ENCODE measurements at regions not wholly inside any gene's neighbourhood (a gene's known extent, or its start where the extent isn't known, plus 50 kb on each side); places are given as distances from the start of the nearest gene placed in this dataset.

DNA sequence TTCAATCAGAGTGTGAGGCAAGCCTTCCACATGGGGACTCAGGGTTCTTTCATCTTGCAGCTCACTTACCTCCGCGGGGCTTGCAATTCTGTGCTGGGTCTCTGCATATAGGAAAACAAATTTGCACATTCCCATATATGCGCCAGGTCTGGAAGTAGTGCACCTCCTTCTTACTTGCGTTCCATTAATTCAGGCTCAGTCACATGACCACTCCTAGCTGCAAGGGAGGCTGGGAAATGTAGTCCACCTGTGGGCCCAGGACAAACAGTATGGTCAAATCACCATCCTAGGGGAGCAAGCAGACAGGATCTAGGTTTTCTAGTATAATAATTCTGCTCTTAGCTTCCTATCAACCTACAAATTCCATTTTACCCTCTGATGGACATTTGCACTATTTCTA lies 160.4 kb downstream of the AACS start:
- no peak for DNase-seq (ENCODE audit: low read depth, low spot score)

DNA sequence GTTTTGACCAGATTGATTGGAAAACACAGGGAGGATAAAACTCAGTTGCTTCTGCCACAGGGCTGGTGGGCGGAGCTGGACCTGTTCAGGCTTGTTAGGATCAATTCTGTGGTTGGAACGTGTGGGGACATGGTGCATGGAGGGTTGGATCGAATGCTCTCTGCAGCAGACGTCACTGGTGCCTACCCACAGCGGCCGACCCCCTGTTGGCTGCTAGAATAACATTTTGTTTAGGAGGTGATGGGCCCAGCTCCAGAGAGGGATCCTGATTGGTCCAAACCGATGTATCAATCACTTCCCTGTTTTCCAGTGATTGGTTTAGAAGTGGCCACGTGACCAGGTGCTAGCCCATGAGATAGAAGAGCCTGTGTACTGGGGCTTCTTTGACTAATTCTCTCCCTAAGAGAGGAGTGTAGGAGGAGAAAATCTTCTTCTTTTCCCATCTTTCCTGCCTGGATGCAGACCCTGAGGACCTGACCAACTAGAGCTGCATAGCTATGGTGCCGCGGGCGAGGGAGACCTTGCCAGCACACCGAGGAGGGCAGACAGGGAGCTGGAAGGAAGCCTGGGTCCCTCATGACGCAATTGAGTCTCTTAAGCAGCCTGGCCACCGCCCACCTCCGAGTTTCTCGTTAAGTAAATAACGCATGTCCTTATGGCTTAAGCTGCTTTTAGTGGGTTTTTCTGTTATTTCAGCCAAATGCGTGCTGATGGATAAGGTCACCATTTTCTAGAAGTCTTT lies 163.5 kb downstream of the AACS start:
- no peak for DNase-seq (ENCODE audit: low read depth, low spot score)

DNA sequence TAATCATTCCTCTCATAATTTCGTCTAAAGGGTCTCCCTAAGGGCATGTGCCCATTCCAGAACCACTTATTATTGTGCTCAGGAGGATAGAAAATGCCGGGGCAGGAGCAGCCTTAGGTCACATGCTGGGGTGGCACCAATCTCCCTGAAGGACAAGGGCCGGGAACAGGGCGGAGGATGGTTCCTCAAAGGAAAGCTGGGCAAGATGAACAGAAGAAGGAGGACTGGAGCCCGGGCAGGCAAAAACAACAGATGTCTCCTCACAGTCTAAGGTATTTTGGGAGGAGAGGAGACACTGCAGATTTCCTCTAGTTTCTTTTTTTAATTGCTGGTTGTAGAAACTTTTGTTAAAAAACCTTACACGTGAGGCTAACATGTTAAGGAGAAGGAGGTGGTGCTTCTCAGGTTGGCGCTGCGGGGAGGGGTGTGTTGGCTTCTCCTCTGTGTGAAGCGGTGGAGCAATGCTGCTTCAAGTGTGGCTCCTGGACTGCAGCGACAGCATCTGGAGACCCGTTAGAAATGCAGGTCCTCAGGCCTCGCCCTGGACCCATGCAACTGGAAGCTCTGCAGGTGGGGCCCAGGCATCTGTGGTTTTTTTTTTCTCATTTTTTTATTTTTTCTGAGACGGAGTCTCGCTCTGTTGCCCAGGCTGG lies 164.8 kb downstream of the AACS start:
- no peak for DNase-seq (ENCODE audit: low read depth, low spot score)

DNA sequence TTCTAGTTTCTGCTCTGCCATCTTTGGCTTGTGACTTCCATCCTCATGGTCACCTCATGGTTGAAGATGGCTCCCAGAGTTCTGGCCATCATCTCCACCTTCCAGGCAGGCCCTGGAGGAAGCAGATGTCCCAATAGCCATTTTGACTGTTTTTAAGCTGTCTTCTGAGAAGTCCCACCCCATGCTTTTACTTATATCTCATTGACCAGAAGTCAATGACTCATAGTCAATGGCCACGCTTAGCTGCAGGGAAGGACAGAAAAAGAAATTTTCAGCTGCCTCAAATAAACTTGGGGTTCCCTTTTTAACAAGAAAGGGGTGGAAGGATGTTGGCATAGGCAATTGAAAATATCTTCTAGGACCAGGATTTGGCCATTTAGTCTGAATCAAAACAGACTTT lies 168.1 kb downstream of the AACS start:
- no peak for DNase-seq (ENCODE audit: low read depth, low spot score)

DNA sequence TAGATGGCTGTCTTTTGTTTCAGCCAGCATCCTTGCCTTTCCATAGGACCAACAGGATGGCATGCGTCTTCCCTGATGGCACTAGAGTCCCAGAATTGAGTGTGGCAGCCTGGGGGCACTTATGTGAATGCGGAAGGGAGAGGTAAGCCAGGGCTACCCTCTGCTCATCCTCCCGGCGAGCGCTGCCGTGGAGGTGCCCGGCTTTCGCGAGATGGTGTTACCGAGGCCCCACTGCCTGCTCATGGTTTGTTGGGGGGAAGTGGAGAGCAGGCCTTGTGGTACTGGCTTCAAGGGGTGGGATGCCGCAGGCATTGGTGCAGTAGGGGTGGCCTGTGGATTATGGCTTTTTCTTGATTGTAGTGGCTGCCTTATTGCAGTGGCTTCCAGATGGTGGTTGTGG lies 174.3 kb downstream of the AACS start:
- no peak for DNase-seq (ENCODE audit: low read depth, low spot score)

DNA sequence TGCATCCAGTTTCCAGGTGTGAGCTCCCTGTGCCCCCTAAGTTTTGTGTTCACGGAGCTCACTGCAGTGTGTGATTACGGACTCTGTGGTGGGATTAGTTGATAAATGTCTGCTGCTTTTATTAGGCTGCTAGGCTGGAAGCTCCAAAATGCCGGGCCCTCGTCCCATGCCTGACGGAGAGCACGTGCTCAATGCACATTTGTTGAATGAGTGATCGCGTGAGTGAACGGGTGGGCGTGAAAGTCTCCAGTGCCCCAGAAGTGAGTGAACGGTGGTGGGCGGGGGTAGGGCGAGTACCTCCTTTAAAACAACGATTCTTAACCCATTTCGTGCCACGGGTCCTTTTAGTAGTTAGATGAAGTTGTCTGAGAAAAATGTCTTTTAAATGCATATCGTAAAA lies 175.5 kb downstream of the AACS start:
- no peak for DNase-seq (ENCODE audit: low read depth, low spot score)

DNA sequence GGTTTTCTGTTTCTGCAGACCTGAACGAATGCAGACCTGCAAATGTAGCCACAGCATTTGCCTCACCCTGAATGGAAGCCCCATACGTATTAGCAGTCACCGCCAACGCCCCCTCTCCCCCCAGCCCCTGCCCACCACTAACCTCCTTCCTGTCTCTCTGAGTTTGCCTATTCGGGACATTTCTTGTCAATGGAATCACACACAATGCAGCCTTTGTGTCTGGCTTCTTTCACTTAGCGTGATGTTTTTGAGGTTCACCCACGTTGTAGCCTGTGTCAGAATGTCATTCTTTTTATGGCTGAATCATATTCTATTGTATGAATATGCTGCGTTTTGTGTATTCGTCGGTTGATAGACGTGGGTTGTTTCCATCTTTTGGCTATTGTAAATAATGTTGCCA lies 178.6 kb downstream of the AACS start:
- DNase-seq (ENCODE audit: low read depth, low spot score): no peak

DNA sequence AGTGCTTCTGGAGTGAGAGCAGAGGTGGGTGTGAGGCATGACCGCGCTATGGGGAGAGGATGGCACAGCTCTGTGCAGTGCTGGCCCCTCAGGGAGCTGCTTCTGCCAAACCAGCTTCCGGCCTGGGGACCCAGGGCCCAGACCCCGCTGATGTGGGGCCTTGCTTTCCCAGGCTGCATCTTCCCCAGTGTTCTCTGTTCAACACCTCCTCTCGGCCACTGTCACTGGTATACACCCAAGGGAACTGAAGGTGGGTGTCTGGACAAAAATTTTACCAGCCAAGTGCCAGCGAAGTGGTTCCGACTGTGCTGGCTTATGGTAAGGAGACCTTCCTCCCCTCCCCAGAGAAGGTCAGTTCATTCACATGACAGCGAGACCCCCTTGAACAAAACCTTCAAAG lies 179.1 kb downstream of the AACS start:
- DNase-seq (ENCODE audit: low read depth, low spot score): no peak

DNA sequence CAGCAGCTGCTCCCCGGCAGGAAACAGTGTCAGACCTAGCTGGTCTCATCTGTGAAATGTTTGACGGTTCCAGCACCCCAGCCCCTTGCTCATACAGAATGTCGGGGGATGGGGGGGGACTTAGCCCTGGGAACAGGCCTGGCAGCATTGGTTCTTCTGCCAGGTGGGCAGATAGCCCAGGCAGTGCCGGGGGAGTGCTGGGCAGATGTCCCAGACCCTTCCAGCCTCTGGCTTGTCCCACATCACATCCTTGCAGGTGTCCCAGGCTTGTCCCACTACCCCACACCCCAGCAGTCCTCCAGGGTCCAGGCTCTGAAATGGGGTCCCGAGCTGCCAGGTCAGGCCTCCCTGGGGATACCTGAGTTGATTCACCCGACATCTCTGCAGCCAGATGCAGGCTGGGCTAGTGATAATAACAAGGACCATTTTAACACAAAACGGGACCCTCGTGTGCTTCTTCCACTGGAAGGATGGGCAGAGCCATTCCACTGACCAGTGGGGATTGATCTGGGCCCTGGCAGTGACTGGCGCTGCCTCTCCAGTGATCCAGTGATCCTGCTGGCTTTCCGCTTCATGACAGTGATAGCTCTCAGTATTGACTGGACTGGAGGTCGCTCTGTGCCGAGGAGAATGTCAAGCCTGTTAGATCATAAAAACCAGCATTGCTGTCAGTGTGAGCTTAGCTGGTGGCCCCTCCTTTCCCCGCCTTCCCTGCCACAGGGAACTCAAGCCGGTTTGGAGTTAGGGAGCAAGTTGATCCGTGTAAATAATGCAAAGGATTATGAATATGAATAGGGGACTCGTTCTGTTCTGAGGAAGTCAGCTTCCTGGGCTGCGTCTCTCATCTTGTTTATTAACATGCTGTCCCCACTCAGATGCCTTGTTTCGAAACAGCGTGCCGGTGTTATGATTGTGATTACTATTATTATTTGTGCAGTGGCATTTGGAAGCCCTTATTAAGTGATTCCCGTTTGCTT lies 180.6 kb downstream of the AACS start:
- DNase-seq (ENCODE audit: low read depth, low spot score): peak; percentile 16

DNA sequence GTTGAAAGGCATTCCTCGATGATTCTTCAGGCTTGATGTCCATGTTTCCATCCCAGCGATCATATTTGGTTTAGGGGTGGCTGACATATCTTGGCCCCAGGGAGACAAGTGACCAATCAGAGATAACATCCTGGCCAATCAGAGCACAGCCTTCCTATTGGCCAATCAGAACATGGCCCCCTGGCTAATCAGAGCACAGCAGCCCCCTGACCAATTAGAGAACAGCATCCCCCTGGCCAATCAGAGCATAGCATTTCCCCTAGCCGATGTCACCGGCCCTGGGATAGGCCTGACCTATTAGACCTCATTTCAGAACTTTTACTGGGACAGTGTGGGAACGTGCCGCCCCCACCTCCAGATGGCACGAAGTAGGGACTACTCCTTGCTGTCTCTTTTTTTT lies 182.2 kb downstream of the AACS start:
- DNase-seq (ENCODE audit: low read depth, low spot score): no peak

DNA sequence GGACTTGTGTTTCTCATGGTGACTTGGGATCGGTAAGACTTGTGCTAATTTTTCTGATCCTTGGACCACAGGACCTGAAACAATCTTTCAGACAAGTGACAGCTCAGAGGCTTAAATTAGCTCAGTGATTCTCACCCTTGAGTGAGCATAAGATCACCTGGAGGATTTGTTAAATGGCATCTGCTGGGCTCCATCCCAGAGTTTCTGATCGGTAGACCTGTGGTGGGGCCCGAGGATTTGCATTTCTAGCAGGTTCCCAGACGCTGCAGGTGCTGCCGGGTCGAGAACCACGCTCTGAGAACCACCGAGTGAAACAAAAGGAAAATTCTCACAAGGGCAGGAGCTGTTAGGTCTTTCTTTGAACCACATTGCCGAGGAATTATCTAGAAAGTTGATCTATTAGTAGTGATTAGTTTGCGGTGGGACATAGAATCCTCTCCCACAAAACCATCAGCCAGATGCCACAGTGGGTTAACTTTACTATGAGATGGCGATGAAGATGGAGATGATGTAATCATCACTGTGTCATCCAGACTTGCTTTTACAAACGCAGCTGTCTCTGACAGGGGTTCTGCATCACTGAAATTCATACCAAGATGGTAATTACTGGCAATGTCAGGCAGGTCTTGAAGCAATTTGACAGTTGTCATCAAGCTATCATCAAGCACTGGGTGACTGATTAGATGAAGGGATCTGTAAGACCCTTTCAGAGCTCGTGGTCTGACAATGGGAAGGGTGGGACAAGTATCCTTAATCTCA lies 184.0 kb downstream of the AACS start:
- DNase-seq (ENCODE audit: low read depth, low spot score): no peak

DNA sequence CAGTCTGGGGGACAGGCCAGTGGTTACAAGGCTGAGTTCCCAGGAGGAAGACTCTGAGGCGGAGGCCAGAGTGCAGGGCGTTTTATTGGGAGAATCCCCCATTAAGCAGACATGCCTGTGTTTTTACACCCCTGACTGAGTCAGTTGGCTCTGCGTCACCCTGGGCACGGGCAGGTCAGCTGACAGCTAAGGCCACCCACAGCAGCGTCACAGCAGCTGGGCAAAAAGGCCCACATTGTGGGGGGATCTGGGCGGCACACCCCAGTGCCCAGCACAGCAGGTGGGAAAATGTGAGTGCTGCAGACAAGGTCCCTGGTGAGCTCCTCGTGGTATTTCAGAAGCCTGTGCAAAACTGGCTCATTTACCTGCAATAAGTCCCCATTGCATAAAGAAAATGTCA lies 184.7 kb downstream of the AACS start:
- DNase-seq (ENCODE audit: low read depth, low spot score): no peak

DNA sequence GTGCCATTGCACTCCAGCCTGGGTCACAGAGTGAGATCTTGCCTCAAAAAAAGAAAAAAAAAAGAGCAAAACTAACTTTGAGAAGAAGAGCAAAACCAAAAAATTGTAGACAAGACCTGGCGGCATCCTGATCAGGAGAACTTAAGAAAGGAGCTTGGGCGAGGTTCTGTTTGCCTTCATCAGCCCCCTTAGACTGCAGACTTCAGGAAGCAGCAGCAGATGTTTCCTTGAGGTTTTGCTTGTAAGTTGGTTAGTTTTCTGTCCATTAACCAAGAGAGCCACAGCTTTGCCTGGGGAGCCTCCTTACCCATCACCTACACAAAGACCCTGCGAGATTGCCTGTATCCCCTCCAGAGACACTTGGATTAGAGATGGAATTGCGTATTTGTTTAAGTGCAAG lies 189.0 kb downstream of the AACS start:
- DNase-seq (ENCODE audit: low read depth, low spot score): no peak

DNA sequence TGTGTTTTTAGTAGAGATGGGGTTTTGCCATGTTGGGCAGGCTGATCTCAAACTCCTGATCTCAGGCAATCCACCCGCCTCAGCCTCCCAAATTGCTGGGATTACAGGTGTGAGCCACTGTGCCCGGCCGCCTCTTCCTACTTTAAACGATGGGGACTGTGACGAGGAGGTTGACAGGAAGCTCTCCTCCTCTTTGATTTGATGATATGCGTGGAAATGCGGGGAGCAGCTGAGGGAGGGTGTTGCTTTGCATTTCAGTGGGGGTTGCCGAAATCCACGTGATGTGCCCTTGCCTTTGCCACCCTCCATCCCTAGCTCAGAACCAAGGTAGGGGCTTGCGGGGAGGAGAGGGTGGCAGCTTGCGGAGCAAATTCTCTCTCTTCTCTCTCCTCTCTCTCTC lies 189.6 kb downstream of the AACS start:
- DNase-seq (ENCODE audit: low read depth, low spot score): no peak

DNA sequence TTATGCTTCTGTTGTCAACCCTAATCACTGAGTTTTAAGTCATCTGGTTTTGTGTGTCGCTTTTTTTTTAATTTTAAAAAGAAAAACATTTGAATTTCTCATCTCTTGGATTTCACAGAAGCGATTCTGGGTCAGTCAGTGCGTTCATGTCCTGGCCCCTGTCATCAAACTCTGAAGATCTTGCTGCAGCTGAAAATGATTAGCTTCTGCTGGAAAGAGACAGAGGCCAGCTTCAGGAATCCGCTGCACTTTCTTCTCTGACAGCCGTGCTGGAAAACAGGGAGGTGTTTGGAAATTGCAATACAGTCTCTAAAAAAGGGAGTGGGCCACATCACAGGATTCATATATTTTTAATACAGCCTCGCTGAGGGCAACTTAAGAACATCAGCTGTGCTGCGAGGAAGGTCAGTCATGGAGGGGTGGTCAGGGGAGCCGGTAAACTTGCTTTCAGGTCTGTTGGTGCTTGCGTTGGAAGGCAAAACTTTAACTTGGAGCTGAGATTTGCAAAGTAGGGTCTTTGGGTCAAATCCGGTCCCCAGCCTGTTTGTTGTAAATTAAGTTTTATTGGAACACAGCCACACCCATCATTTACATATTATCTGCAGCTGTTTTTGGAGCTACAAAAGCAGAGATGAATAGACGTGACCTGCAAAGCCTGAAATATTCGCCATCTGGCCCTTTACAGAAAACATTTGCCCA lies 190.8 kb downstream of the AACS start:
- no peak for DNase-seq (ENCODE audit: low read depth, low spot score)

DNA sequence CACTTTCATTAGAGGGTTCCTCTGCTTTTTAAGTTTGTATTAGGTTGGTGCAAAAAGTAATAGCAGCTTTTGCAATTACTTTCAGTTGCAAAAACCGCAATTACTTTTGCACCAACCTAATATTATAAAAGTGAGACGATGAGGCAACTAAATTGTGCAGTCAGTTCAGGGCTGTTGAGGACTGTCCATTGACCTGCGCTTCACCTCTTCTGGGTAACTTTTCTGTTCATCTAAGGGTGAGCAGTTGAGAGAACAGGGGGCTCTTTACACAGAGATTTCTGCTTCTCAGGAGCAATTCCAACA lies 191.3 kb downstream of the AACS start:
- DNase-seq (ENCODE audit: low read depth, low spot score): no peak

DNA sequence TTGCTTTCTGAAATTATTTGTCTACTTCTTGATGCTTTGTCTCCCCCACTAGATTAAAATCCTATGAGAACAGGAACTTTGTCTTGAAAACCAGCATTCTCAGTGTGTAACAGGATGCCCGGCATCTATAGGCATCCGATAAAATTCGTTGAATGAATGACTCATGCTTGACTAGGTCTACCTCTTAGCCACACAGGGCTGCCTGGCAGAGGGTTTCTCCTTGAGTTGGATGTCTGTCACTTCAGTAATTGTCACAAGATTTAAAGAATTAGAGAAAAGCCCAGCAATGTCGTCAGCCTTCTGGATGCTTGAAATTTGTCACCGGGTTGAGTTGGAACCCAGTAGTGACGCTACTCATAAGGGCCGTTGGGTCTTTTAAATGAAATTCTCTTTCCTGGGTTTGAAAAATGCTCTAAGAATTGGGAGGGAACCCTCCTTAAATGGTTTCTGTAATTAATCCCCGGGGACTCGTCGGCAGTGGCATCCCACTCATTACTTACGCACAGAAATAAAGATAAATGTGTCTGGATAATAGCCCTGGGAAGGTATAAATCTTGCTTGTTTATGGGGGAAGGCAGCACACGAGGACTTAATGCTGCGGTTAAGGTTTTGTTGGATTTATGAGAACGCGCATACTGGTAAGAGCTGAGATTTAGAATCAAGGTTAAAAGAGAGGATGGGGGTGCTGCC lies 194.1 kb downstream of the AACS start:
- DNase-seq (ENCODE audit: low read depth, low spot score): no peak

DNA sequence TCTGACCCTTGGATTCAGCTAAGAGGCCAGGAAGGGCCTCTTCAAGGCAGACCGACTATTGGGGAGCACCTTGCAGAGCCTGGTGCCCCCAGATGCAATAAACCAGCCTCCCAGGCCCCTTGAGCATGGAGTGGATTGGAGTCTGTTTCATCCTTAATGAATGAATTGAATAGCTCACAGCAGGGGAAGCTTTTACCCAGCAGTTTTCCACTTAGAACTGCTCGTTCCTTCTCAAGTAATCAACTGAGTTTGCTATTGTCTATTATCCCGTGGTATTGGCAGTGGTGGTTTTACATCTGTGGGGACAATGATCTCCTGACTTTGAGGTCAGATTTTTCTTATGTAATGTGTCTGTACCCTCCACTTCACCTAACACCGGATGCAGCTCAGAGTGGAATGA lies 197.6 kb downstream of the AACS start:
- DNase-seq (ENCODE audit: low read depth, low spot score): no peak

DNA sequence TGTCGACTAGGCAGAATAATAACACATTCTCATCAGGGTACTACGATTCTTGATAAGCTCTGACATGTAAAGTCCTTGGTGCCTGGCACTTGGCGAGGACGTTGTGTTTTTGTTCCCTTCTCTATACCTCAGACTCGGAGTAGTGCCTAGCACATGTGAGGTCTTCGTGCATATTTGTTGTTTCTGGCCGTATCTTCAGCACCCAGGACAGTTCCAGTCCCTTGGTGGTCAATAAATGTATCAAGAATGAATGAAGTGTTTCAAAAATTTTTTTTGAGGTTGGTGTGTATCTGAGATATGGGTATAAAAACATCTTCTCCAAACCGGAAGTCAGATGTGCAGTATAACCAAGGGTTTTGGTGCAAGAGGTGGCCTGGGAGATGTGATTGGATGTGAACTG lies 198.2 kb downstream of the AACS start:
- no peak for DNase-seq (ENCODE audit: low read depth, low spot score)

DNA sequence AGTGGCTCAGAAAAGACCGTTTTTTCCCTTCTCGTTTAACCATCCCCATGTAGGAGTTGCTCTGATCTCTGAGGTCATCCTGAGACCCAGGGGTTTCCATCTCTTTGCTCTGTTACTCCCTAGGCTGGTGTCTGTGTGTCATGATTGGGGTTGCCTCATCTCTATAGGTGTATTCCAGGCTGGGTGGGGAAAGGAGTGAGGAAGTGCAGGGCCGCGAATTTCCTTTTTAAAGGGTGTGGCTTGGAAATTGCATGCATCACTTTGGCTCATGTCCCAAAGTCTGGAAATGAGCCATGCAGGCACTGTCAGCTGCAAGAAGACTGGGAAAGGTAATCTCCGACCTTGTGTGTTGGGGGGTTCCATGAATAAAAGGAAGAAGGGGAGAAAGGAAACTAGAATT lies 201.9 kb downstream of the AACS start:
- DNase-seq (ENCODE audit: low read depth, low spot score): no peak

DNA sequence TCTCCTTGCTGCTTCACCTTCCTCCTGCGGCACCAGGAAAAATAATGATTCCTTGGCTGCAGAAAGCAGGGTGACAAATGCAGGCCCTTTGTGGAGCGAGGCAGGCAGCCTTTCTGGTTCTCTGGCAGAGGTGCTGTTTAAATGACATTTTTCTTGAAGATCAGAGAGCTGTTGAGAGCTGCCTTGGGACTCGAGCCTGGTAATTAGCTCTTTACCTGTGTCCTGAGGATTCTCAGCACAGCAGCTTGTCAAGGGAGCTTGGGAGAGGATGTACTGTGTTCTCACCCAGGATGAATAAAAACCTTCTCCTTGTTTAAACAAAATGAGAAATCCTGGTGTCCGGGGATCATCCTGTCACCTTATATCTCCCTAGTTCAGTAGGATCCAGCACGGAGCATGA lies 204.0 kb downstream of the AACS start:
- DNase-seq (ENCODE audit: low read depth, low spot score): no peak
